ENCODE measurements at regions not wholly inside any gene's neighbourhood (a gene's known extent, or its start where the extent isn't known, plus 50 kb on each side); places are given as distances from the start of the nearest gene placed in this dataset.

DNA sequence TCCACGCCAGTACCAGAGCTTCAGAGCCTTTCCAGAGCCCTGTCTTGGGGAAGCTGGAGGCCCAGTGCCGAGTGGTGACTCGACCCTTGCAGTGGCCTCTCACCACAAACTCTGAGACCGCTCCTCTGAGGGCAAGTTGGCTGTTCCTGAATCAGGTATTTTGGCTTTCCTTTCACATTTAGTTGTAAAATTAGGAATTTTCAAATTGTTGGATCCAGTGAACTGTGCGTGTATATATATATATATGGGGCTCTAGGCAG lies 128.7 kb upstream of the UNC5B start:
- H3K27ac Mint-ChIP-seq, result no peak overlapping the region
- ChIA-PET CTCF (no interaction called here), POLR2A (no interaction called here)
- no peak overlapping the region for H3K4me3 Mint-ChIP-seq
- no peaks in the 10 kb centered on the region for H3K4me1 Mint-ChIP-seq
- TF ChIP-seq, protein P1, sequence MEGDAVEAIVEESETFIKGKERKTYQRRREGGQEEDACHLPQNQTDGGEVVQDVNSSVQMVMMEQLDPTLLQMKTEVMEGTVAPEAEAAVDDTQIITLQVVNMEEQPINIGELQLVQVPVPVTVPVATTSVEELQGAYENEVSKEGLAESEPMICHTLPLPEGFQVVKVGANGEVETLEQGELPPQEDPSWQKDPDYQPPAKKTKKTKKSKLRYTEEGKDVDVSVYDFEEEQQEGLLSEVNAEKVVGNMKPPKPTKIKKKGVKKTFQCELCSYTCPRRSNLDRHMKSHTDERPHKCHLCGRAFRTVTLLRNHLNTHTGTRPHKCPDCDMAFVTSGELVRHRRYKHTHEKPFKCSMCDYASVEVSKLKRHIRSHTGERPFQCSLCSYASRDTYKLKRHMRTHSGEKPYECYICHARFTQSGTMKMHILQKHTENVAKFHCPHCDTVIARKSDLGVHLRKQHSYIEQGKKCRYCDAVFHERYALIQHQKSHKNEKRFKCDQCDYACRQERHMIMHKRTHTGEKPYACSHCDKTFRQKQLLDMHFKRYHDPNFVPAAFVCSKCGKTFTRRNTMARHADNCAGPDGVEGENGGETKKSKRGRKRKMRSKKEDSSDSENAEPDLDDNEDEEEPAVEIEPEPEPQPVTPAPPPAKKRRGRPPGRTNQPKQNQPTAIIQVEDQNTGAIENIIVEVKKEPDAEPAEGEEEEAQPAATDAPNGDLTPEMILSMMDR (IDR thresholded peaks at IDR 0.05), result no peak
- no peaks in the 10 kb centered on the region for H3K36me3 Mint-ChIP-seq (ENCODE audit: low read depth)
- H3K9me3 Mint-ChIP-seq, result no peaks in the 10 kb centered on the region
- ATAC-seq (ENCODE audit: low read depth), result no peak
- no peaks in the 10 kb centered on the region for H3K27me3 Mint-ChIP-seq
- DNase-seq, result no peak
- intact Hi-C loops (cut with micrococcal nuclease), result no loop called here

DNA sequence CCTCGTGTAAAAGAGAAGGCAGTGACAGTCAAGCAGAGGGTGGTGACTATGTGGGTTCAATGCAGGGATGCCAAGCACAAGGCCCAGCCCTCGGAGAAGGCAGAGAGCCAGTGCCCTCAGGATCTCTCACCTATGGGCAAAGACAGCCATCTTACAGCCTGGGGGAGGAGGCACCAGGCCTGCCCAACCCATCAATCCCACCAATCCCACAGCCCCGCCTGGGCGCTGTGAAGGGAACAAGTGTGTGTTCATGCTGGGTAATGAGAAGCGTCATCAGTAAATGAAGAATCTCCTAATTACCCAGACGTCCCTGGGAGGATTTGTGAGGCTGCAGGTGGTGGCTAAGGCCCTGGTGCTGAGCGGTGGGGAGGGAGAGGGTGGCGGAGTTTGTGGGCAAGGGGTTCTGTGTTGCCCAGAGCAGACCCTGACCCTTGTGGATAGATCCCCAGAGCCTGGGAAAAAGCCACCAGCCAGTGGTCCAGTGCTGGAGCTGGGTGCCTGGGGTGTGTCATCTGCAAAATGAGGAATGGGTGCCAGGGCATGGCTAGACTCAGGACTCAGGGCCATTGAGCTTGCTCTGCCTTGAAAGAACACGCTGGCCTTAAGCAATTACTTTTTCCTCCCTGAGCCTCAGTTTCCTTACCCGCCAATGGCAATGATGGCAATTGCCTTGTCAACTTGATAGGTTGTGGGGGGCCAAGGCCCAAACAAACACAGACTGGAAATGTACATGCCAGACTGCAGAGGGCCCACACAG lies 128.1 kb upstream of the UNC5B start:
- CTCF ChIA-PET, result no interaction called here
- ATAC-seq (ENCODE audit: low read depth), result no peak
- Mint-ChIP-seq H3K27ac (no peak overlapping the region), H3K4me3 (no peak overlapping the region), H3K36me3 (ENCODE audit: low read depth) (no peaks in the 10 kb centered on the region), H3K4me1 (no peaks in the 10 kb centered on the region), H3K9me3 (no peaks in the 10 kb centered on the region), H3K27me3 (no peaks in the 10 kb centered on the region)
- TF ChIP-seq, protein P1 (IDR thresholded peaks at IDR 0.05), result no peak
- intact Hi-C loops (cut with micrococcal nuclease), result no loop called here
- DNase-seq, result no peak
- POLR2A ChIA-PET, result no interaction called here

DNA sequence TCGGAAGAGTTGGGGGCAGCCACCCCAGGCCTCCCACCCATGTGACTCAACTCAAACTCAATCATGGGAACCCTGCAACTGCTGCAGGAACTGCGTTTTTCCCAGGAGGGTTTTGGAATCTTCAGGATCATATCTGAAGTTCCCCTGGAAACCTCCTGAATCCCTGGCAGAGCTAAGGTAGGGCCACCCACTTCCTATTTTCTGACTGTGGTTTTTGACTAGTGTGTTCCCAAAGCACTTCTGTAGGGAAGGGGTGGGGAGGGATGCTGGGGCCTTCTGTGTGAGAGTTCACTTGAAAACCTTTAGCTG lies 127.6 kb upstream of the UNC5B start:
- intact Hi-C loops (cut with micrococcal nuclease), result no loop called here
- ATAC-seq (ENCODE audit: low read depth), result no peak
- TF ChIP-seq, protein P1 (IDR thresholded peaks at IDR 0.05), result no peak
- H3K9me3 Mint-ChIP-seq, result no peaks in the 10 kb centered on the region
- H3K4me3 Mint-ChIP-seq, result no peak overlapping the region
- POLR2A ChIA-PET, result no interaction called here
- no peak overlapping the region for H3K27ac Mint-ChIP-seq
- no peaks in the 10 kb centered on the region for H3K4me1 Mint-ChIP-seq
- DNase-seq, result no peak
- CTCF ChIA-PET, result no interaction called here
- H3K36me3 Mint-ChIP-seq (ENCODE audit: low read depth), result no peaks in the 10 kb centered on the region
- no peaks in the 10 kb centered on the region for H3K27me3 Mint-ChIP-seq

DNA sequence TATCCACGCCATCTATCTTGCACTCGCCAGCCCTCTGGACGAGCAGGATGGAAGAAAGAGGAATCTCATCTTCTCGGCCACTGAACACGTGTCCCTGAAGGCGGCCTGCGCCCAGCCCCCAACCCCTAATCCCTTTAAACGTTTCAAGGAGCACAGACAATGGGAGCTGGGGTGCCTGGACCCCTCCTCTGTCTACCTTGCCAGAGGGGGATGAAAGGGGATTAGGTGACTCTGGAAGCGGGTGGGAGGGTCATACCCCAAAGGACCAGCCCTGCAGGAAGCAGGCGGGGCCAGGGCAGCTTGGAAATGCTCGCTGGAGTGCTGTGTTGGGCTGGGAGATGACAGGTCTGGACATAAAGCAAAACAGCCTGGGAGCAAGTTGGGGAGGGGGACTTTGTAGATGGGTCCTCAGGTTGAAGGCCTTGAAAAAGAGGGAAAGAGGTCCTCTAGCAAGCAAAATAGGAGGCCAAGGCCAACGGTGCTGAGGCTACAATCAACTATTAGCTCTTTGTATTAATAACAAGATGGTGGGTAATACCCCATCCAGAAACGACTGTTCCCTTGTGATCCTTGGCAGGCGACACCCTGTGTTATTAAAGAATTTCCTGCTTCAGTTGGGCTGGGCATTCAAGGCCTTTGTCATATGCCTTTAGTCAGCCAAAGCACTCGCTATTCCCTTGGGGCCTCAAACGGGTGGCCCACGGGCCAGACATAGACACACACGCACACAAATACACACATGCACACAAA lies 126.5 kb upstream of the UNC5B start:
- no peak for DNase-seq
- H3K9me3 Mint-ChIP-seq, result no peaks in the 10 kb centered on the region
- peaks cover 1% of the 10 kb centered on the region for H3K27me3 Mint-ChIP-seq
- TF ChIP-seq, protein P1 (IDR thresholded peaks at IDR 0.05), result no peak
- no peak overlapping the region for H3K4me3 Mint-ChIP-seq
- H3K4me1 Mint-ChIP-seq, result no peaks in the 10 kb centered on the region
- POLR2A ChIA-PET, result no interaction called here
- no peaks in the 10 kb centered on the region for H3K36me3 Mint-ChIP-seq (ENCODE audit: low read depth)
- intact Hi-C loops (cut with micrococcal nuclease), result no loop called here
- CTCF ChIA-PET, result no interaction called here
- H3K27ac Mint-ChIP-seq, result no peak overlapping the region
- ATAC-seq (ENCODE audit: low read depth), result no peak

DNA sequence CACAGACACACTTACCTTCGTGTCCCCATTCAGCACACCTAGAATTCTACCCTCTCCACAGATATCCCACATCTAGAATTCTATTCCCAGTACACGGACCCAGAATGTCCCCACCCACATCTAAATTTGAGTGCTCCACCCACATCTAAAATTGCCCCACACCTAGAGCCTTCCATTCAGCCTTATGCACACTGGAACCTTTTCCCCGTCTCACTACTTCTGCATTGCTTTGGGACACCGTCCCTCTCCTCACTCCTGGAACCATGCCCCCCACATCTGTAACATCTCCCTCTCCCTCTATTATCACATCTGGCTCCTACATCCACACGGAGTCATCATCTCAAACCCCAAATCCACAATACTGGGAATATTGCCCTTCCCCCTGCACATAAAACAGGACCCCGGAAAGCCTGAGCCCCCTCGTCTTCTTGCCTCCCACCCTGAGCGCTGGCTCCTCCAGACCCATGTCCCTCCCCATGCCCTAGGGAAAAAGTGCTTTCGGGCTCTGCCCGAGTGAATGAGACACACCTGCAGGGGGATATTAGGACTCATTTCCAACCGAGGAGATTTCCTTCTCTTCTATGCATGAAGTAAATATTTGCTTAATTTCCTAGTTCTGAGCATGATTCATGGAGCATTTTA lies 125.8 kb upstream of the UNC5B start:
- no peaks in the 10 kb centered on the region for H3K4me1 Mint-ChIP-seq
- no peak for DNase-seq
- POLR2A ChIA-PET, result no interaction called here

More for the DNA sequence above, 125.8 kb upstream of the UNC5B start:
- no peak overlapping the region for H3K4me3 Mint-ChIP-seq
- no peaks in the 10 kb centered on the region for H3K36me3 Mint-ChIP-seq (ENCODE audit: low read depth)
- intact Hi-C loops (cut with micrococcal nuclease), result no loop called here
- no peaks in the 10 kb centered on the region for H3K9me3 Mint-ChIP-seq
- no peak overlapping the region for H3K27ac Mint-ChIP-seq
- ATAC-seq (ENCODE audit: low read depth), result no peak
- CTCF ChIA-PET, result no interaction called here
- peaks cover 1% of the 10 kb centered on the region for H3K27me3 Mint-ChIP-seq
- TF ChIP-seq, protein P1 (IDR thresholded peaks at IDR 0.05), result no peak
